ENCODE measurements at regions not wholly inside any gene's neighbourhood (a gene's known extent, or its start where the extent isn't known, plus 50 kb on each side); places are given as distances from the start of the nearest gene placed in this dataset.

- TF ChIP-seq POLR2A (IDR thresholded peaks at IDR 0.05; ENCODE audit: extremely low read depth, insufficient read length) (no peak), CTCF (IDR thresholded peaks at IDR 0.05; ENCODE audit: low read depth, low read length) (no peak)
Observed at GRCh38 chr5:61967681-61968080, 338.3 kb upstream of the KIF2A start.

Data from NB4 (cell line).